NAMALWA (cell line): ENCODE measurements at regions not wholly inside any gene's neighbourhood (a gene's known extent, or its start where the extent isn't known, plus 50 kb on each side); places are given as distances from the start of the nearest gene placed in this dataset.
"Not testable (repeated sequence)": the region's sequence is repeated elsewhere in the genome, so short reads cannot be mapped to it uniquely, and the experiment has no call there.

Experiments
- DNase-seq: peaks from one replicate; pipeline ENCODE4 v3.0.0-alpha.2; 2015; ENCODE audit warnings: low spot score

- no peak for DNase-seq
These were observed 129.3 kb downstream of the COPS8 start for GRCh38 chr2:237214963-237215362.

- no peak for DNase-seq
These were observed 132.4 kb downstream of the COPS8 start for GRCh38 chr2:237217995-237218616.

- DNase-seq, result no peak
These were observed 133.1 kb downstream of the COPS8 start for GRCh38 chr2:237218756-237219155.

- no peak for DNase-seq
These were observed 134.1 kb downstream of the COPS8 start for GRCh38 chr2:237219826-237220225.

GRCh38 chr2:237221443-237221842 lies 135.8 kb downstream of the COPS8 start:
- no peak for DNase-seq

GRCh38 chr2:237222178-237222577 lies 136.5 kb downstream of the COPS8 start:
- no peak for DNase-seq

GRCh38 chr2:237222601-237223041 lies 136.9 kb downstream of the COPS8 start:
- no peak for DNase-seq

- DNase-seq, result no peak
These were observed 137.6 kb downstream of the COPS8 start for GRCh38 chr2:237223201-237223861.

- DNase-seq, result no peak
These were observed 141.5 kb downstream of the COPS8 start for GRCh38 chr2:237227190-237227589.

- DNase-seq, result no peak
These were observed 142.0 kb downstream of the COPS8 start for GRCh38 chr2:237227592-237228280.

- DNase-seq, result no peak
These were observed 142.6 kb downstream of the COPS8 start for GRCh38 chr2:237228281-237228625.

- DNase-seq, result no peak
These were observed 144.2 kb downstream of the COPS8 start for GRCh38 chr2:237229905-237230304.

GRCh38 chr2:237230355-237230754 lies 144.7 kb downstream of the COPS8 start:
- no peak for DNase-seq

- DNase-seq, result no peak
These were observed 145.9 kb downstream of the COPS8 start for GRCh38 chr2:237231593-237231992.

- DNase-seq, result no peak
These were observed 146.5 kb downstream of the COPS8 start for GRCh38 chr2:237232166-237232565.

- no peak for DNase-seq
These were observed 148.6 kb downstream of the COPS8 start for GRCh38 chr2:237234268-237234667.

GRCh38 chr2:237235383-237236095 lies 149.8 kb downstream of the COPS8 start:
- DNase-seq, result no peak

- no peak for DNase-seq
These were observed 150.5 kb downstream of the COPS8 start for GRCh38 chr2:237236188-237236587.

GRCh38 chr2:237238249-237238648 lies 152.6 kb downstream of the COPS8 start:
- DNase-seq, result no peak

GRCh38 chr2:237240252-237240651 lies 154.6 kb downstream of the COPS8 start:
- no peak for DNase-seq

GRCh38 chr2:237240868-237241267 lies 155.2 kb downstream of the COPS8 start:
- not testable (repeated sequence) for DNase-seq

GRCh38 chr2:237242091-237242536 lies 156.4 kb downstream of the COPS8 start:
- no peak for DNase-seq

- DNase-seq, result no peak
These were observed 157.8 kb downstream of the COPS8 start for GRCh38 chr2:237243487-237243886.
